ENCODE measurements at regions not wholly inside any gene's neighbourhood (a gene's known extent, or its start where the extent isn't known, plus 50 kb on each side); places are given as distances from the start of the nearest gene placed in this dataset.

- TF ChIP-seq CTCF (IDR thresholded peaks at IDR 0.05) (no peak), POLR2A (IDR thresholded peaks at IDR 0.05) (no peak)
These were observed 652.1 kb downstream of the TLE4 start for GRCh38 chr9:80223897-80224296.

All from body of pancreas (tissue), 4 donors.